SW 1271 (cell line): ENCODE measurements at regions not wholly inside any gene's neighbourhood (a gene's known extent, or its start where the extent isn't known, plus 50 kb on each side); places are given as distances from the start of the nearest gene placed in this dataset.

Experiments
- DNase-seq, 2 experiments: peaks; one replicate each; lab custom pipeline; 2025; lab: John Stamatoyannopoulos, UW

GRCh38 chr2:228339525-228339924 is 158.0 kb upstream of the SPHKAP start:
- DNase-seq: no peak

- DNase-seq: no peak
These were observed 152.7 kb upstream of the SPHKAP start for GRCh38 chr2:228334180-228334579.

- no peak for DNase-seq
These were observed 147.8 kb upstream of the SPHKAP start for GRCh38 chr2:228329282-228329681.

- no peak for DNase-seq
These were observed 139.5 kb upstream of the SPHKAP start for GRCh38 chr2:228321015-228321414.

GRCh38 chr2:228318218-228318617 is 136.7 kb upstream of the SPHKAP start:
- DNase-seq: peak; percentile 5 to 17

GRCh38 chr2:228312172-228312571 is 130.7 kb upstream of the SPHKAP start:
- no peak for DNase-seq

- no peak for DNase-seq
These were observed 122.5 kb upstream of the SPHKAP start for GRCh38 chr2:228303960-228304359.

- DNase-seq: no peak
These were observed 102.1 kb upstream of the SPHKAP start for GRCh38 chr2:228283491-228284171.

GRCh38 chr2:228282376-228282775 is 100.9 kb upstream of the SPHKAP start:
- no peak for DNase-seq

GRCh38 chr2:228273159-228273558 is 91.7 kb upstream of the SPHKAP start:
- no peak for DNase-seq

- no peak for DNase-seq
These were observed 87.9 kb upstream of the SPHKAP start for GRCh38 chr2:228269351-228269750.

GRCh38 chr2:228268756-228269155 is 87.3 kb upstream of the SPHKAP start:
- DNase-seq: no peak

GRCh38 chr2:228268301-228268700 is 86.8 kb upstream of the SPHKAP start:
- no peak for DNase-seq

- DNase-seq: no peak
These were observed 81.7 kb upstream of the SPHKAP start for GRCh38 chr2:228263156-228263555.

GRCh38 chr2:228261546-228261945 is 80.1 kb upstream of the SPHKAP start:
- DNase-seq: no peak

- DNase-seq: no peak
These were observed 75.9 kb upstream of the SPHKAP start for GRCh38 chr2:228257379-228257778.

GRCh38 chr2:228253752-228254151 is 72.3 kb upstream of the SPHKAP start:
- DNase-seq: no peak

- no peak for DNase-seq
These were observed 65.8 kb upstream of the SPHKAP start for GRCh38 chr2:228247335-228247734.

- no peak for DNase-seq
These were observed 64.1 kb upstream of the SPHKAP start for GRCh38 chr2:228245601-228246000.

- DNase-seq: no peak
These were observed 61.1 kb upstream of the SPHKAP start for GRCh38 chr2:228242591-228242990.

GRCh38 chr2:228239907-228240561 is 58.5 kb upstream of the SPHKAP start:
- no peak for DNase-seq

- no peak for DNase-seq
These were observed 57.9 kb upstream of the SPHKAP start for GRCh38 chr2:228239207-228239906.
